ENCODE measurements at regions not wholly inside any gene's neighbourhood (a gene's known extent, or its start where the extent isn't known, plus 50 kb on each side); places are given as distances from the start of the nearest gene placed in this dataset.

DNA sequence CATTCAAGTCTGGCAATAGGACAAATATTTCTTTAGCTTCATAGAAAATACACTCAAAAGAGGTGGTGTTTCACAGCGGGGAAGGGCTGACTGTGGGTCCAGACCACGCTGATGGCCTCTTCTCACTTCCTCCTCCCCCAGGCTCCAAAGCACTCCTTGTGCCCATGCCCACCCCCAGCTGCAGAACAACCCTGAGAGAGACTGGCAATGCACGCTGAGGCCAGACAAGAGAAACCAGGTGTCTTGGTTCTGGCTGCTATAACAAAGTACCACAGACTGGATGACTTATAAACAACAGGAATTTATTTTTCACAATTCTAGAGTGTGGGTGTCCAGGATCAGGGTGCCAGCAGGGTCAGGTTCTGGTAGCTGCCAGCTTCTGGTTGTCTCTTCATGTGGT lies 386.1 kb downstream of the FBXW7 start:
- no peaks in the 10 kb centered on the region for H3K4me1 ChIP-seq (ENCODE audit: low read length)
- no peaks in the 10 kb centered on the region for H3K9me2 ChIP-seq (replicated peaks; ENCODE audit: insufficient read depth, low read length)
- no peak overlapping the region for H2AFZ ChIP-seq (ENCODE audit: low read length)
- no peak overlapping the region for H3K27ac ChIP-seq (ENCODE audit: low read length)
- no peak for DNase-seq
- H3F3A ChIP-seq (ENCODE audit: insufficient read depth, low read length) = no peaks in the 10 kb centered on the region
- H3K4me2 ChIP-seq (ENCODE audit: low read depth, low read length) = no peak overlapping the region
- H3K79me2 ChIP-seq (ENCODE audit: low read length) = no peaks in the 10 kb centered on the region
- TF ChIP-seq, protein P1, sequence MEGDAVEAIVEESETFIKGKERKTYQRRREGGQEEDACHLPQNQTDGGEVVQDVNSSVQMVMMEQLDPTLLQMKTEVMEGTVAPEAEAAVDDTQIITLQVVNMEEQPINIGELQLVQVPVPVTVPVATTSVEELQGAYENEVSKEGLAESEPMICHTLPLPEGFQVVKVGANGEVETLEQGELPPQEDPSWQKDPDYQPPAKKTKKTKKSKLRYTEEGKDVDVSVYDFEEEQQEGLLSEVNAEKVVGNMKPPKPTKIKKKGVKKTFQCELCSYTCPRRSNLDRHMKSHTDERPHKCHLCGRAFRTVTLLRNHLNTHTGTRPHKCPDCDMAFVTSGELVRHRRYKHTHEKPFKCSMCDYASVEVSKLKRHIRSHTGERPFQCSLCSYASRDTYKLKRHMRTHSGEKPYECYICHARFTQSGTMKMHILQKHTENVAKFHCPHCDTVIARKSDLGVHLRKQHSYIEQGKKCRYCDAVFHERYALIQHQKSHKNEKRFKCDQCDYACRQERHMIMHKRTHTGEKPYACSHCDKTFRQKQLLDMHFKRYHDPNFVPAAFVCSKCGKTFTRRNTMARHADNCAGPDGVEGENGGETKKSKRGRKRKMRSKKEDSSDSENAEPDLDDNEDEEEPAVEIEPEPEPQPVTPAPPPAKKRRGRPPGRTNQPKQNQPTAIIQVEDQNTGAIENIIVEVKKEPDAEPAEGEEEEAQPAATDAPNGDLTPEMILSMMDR (IDR thresholded peaks at IDR 0.05; ENCODE audit: low read length) = no peak
- TF ChIP-seq EZH2 (optimal IDR thresholded peaks at IDR 0.05; ENCODE audit: low read depth, low read length) = no peak
- no peak for TF ChIP-seq EZH2phosphoT487 (IDR thresholded peaks at IDR 0.05; ENCODE audit: low read length)
- no peaks in the 10 kb centered on the region for H3K9me3 ChIP-seq (replicated peaks; ENCODE audit: insufficient read depth, low read length)
- no peaks in the 10 kb centered on the region for H3K27me3 ChIP-seq (replicated peaks; ENCODE audit: insufficient read depth, low read length)
- H3K4me3 ChIP-seq (ENCODE audit: low read length) = no peak overlapping the region
- H3K36me3 ChIP-seq (replicated peaks; ENCODE audit: insufficient read depth, low read length) = no peaks in the 10 kb centered on the region
- no peak overlapping the region for H3K9ac ChIP-seq (ENCODE audit: low read length)
- no peaks in the 10 kb centered on the region for H4K20me1 ChIP-seq (ENCODE audit: insufficient read depth, low read length)

DNA sequence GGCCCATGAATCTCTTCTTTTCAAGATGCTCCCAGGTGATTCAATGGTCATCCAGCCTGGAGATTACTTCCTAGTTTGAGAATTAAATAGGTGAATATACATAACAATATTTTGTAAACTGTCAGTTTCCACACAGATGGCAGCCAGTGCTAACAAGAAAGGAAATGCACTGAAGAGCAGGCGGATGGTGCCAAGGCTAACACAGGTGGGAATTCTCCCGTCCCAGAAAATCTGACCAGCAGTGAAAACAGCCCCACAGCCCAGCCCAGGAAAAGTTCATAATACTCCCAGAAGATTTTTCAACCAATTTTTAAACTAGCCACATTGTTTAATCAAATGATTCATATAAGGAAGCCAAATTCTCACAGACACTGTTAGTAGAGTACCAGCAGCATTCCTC lies 387.2 kb upstream of the GATB start:
- no peak overlapping the region for H2AFZ ChIP-seq (ENCODE audit: low read length)
- H3K9me2 ChIP-seq (replicated peaks; ENCODE audit: insufficient read depth, low read length) = no peaks in the 10 kb centered on the region
- TF ChIP-seq, protein P1 (IDR thresholded peaks at IDR 0.05; ENCODE audit: low read length) = no peak
- TF ChIP-seq EZH2phosphoT487 (IDR thresholded peaks at IDR 0.05; ENCODE audit: low read length) (no peak), EZH2 (optimal IDR thresholded peaks at IDR 0.05; ENCODE audit: low read depth, low read length) (no peak)
- no peak overlapping the region for H3K4me2 ChIP-seq (ENCODE audit: low read depth, low read length)
- no peaks in the 10 kb centered on the region for H4K20me1 ChIP-seq (ENCODE audit: insufficient read depth, low read length)
- H3K79me2 ChIP-seq (ENCODE audit: low read length) = no peaks in the 10 kb centered on the region
- H3K9me3 ChIP-seq (replicated peaks; ENCODE audit: insufficient read depth, low read length) = no peaks in the 10 kb centered on the region
- no peaks in the 10 kb centered on the region for H3K4me1 ChIP-seq (ENCODE audit: low read length)
- H3K36me3 ChIP-seq (replicated peaks; ENCODE audit: insufficient read depth, low read length) = no peaks in the 10 kb centered on the region
- no peaks in the 10 kb centered on the region for H3K27me3 ChIP-seq (replicated peaks; ENCODE audit: insufficient read depth, low read length)
- no peak overlapping the region for H3K27ac ChIP-seq (ENCODE audit: low read length)
- no peak overlapping the region for H3K9ac ChIP-seq (ENCODE audit: low read length)
- H3F3A ChIP-seq (ENCODE audit: insufficient read depth, low read length) = no peaks in the 10 kb centered on the region
- no peak overlapping the region for H3K4me3 ChIP-seq (ENCODE audit: low read length)
- DNase-seq = no peak

DNA sequence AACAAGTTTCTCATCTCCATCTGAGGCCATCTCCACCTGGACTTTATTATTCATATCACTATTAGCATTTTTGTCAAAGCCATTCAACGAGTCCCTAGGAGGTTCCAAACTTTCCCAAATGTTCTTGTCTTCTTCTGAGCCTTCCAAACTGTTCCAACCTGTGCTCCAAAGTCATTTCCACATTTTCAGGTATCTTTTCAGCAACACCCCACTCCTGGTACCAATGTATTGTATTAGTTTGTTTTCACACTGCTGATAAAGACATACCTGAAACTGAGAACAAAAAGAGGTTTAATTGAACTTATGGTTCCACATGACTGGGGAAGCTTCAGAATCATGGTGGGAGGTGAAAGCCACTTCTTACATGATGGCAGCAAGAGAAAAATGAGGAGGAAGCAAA lies 385.4 kb upstream of the GATB start:
- DNase-seq = no peak
- Histone ChIP-seq H3K9me3 (replicated peaks; ENCODE audit: insufficient read depth, low read length) (no peaks in the 10 kb centered on the region), H3K27ac (ENCODE audit: low read length) (no peak overlapping the region), H4K20me1 (ENCODE audit: insufficient read depth, low read length) (no peaks in the 10 kb centered on the region), H3K4me3 (ENCODE audit: low read length) (no peak overlapping the region), H3K9ac (ENCODE audit: low read length) (no peak overlapping the region), H3K4me2 (ENCODE audit: low read depth, low read length) (no peak overlapping the region), H2AFZ (ENCODE audit: low read length) (no peak overlapping the region), H3K79me2 (ENCODE audit: low read length) (no peaks in the 10 kb centered on the region), H3F3A (ENCODE audit: insufficient read depth, low read length) (no peaks in the 10 kb centered on the region), H3K36me3 (replicated peaks; ENCODE audit: insufficient read depth, low read length) (no peaks in the 10 kb centered on the region), H3K4me1 (ENCODE audit: low read length) (no peaks in the 10 kb centered on the region), H3K9me2 (replicated peaks; ENCODE audit: insufficient read depth, low read length) (no peaks in the 10 kb centered on the region), H3K27me3 (replicated peaks; ENCODE audit: insufficient read depth, low read length) (no peaks in the 10 kb centered on the region)
- TF ChIP-seq, protein P1 (IDR thresholded peaks at IDR 0.05; ENCODE audit: low read length) = no peak
- TF ChIP-seq EZH2 (optimal IDR thresholded peaks at IDR 0.05; ENCODE audit: low read depth, low read length) (no peak), EZH2phosphoT487 (IDR thresholded peaks at IDR 0.05; ENCODE audit: low read length) (no peak)
